IMR-90 (cell line): ENCODE measurements at regions not wholly inside any gene's neighbourhood (a gene's known extent, or its start where the extent isn't known, plus 50 kb on each side); places are given as distances from the start of the nearest gene placed in this dataset.

ENCODE experiments used
- ATAC-seq: fragments of 200-7000 bp; cut with Tn5 transposase; 2 replicates; pipeline ENCODE4 v1.9.1; 2020; ENCODE audit warnings: low read depth, mild to moderate bottlenecking, moderate library complexity
- BruUV-seq: library from RNA; stranded (reverse); fragments of 400-500 nt; replicated peaks from 2 replicates; lab custom pipeline; 2021; lab: Mats Ljungman, UMichigan
- CTCF ChIA-PET: fragments of 300-600 bp; formaldehyde crosslinking; extraction: SDS; loops from one replicate; lab custom pipeline; 2021; ENCODE audit warnings: antibody characterized with exemption; lab: Yijun Ruan, JAX
- POLR2A ChIA-PET: fragments of 300-600 bp; sonication (Branson Sonifier 250); formaldehyde crosslinking; loops from one replicate; lab custom pipeline; 2022; ENCODE audit warnings: antibody characterized with exemption; ENCODE audit not compliant: unreplicated experiment; lab: Charles Lee
- DNase-seq: peaks from one replicate; pipeline ENCODE4 v3.0.0; 2013
- H2AFZ ChIP-seq: replicated peaks from 2 replicates; pipeline ENCODE3; 2013; ENCODE audit warnings: low read length, mild to moderate bottlenecking; ENCODE audit not compliant: poor library complexity
- H2AK5ac ChIP-seq: 2 replicates; pipeline ENCODE4 v1.6.1; 2013; ENCODE audit warnings: low read depth, low read length, inconsistent platforms
- H2AK9ac ChIP-seq: replicated peaks from 2 replicates; pipeline ENCODE3; 2013; ENCODE audit warnings: mild to moderate bottlenecking, low read depth, low read length, moderate library complexity; ENCODE audit not compliant: poor library complexity
- H2BK120ac ChIP-seq: 2 replicates; pipeline ENCODE4 v1.6.1; 2013; ENCODE audit warnings: low read depth, low read length, inconsistent platforms
- H2BK15ac ChIP-seq: 3 replicates; pipeline ENCODE4 v1.6.1; 2013; ENCODE audit warnings: low read depth, low read length, inconsistent platforms
- H2BK20ac ChIP-seq: 2 replicates; pipeline ENCODE4 v1.6.1; 2013; ENCODE audit warnings: low read depth, mild to moderate bottlenecking, inconsistent platforms, low read length, moderate library complexity
- H2BK5ac ChIP-seq: 2 replicates; pipeline ENCODE4 v1.6.1; 2013; ENCODE audit warnings: mild to moderate bottlenecking, low read depth, low read length, inconsistent platforms; ENCODE audit not compliant: poor library complexity, severe bottlenecking
- H3K14ac ChIP-seq: replicated peaks from 2 replicates; pipeline ENCODE4 v1.6.1; 2013; ENCODE audit warnings: low read depth, low read length, inconsistent platforms
- H3K18ac ChIP-seq: 2 replicates; pipeline ENCODE4 v1.6.1; 2013; ENCODE audit warnings: low read depth, low read length, control low read depth
- H3K23ac ChIP-seq: 2 replicates; pipeline ENCODE4 v1.6.1; 2013; ENCODE audit warnings: low read depth, low read length, inconsistent platforms
- H3K27ac ChIP-seq: 2 replicates; pipeline ENCODE4 v1.5.1; 2013; ENCODE audit warnings: mild to moderate bottlenecking, control low read depth, low read length; ENCODE audit not compliant: insufficient read depth
- H3K27me3 ChIP-seq: 2 replicates; pipeline ENCODE4 v1.6.1; 2013; ENCODE audit warnings: low read length; ENCODE audit not compliant: control insufficient read depth, insufficient read depth
- H3K36me3 ChIP-seq: 2 replicates; pipeline ENCODE4 v1.6.1; 2013; ENCODE audit warnings: low read length, mixed read lengths; ENCODE audit not compliant: control insufficient read depth, insufficient read depth
- H3K4ac ChIP-seq: 2 replicates; pipeline ENCODE4 v1.6.1; 2013; ENCODE audit warnings: low read depth, low read length, inconsistent platforms
- H3K4me1 ChIP-seq: 2 replicates; pipeline ENCODE4 v1.6.1; 2013; ENCODE audit warnings: low read length, mixed read lengths; ENCODE audit not compliant: control insufficient read depth, insufficient read depth
- H3K4me2 ChIP-seq: 2 replicates; pipeline ENCODE4 v1.6.1; 2013; ENCODE audit warnings: low read depth, mild to moderate bottlenecking, control low read depth, low read length, moderate library complexity
- H3K4me3 ChIP-seq: 2 replicates; pipeline ENCODE4 v1.5.1; 2013; ENCODE audit warnings: low read depth, mild to moderate bottlenecking, control low read depth, low read length, moderate library complexity; ENCODE audit not compliant: insufficient read depth
- H3K56ac ChIP-seq: 2 replicates; pipeline ENCODE4 v1.6.1; 2013; ENCODE audit warnings: low read length, inconsistent platforms; ENCODE audit not compliant: insufficient read depth; ENCODE audit errors: extremely low read depth
- H3K79me1 ChIP-seq, 2 experiments: 2 replicates each; pipeline ENCODE4 v1.6.1; 2013; ENCODE audit warnings: low read length in 2 of 2, inconsistent platforms in 1 of 2, low read depth in 1 of 2
- H3K9ac ChIP-seq: 2 replicates; pipeline ENCODE4 v1.6.1; 2013; ENCODE audit warnings: low read depth, low read length, control low read depth
- H3K9me1 ChIP-seq: 2 replicates; pipeline ENCODE4 v1.6.1; 2013; ENCODE audit warnings: low read length, inconsistent platforms; ENCODE audit not compliant: insufficient read depth
- H3K9me3 ChIP-seq: 2 replicates; pipeline ENCODE4 v1.6.1; 2013; ENCODE audit warnings: low read length; ENCODE audit not compliant: control insufficient read depth, insufficient read depth
- H4K20me1 ChIP-seq: 2 replicates; pipeline ENCODE4 v1.6.1; 2013; ENCODE audit warnings: low read length, inconsistent platforms; ENCODE audit not compliant: insufficient read depth
- H4K5ac ChIP-seq: 2 replicates; pipeline ENCODE4 v1.6.1; 2013; ENCODE audit warnings: mild to moderate bottlenecking, low read depth, low read length, control low read depth
- H4K8ac ChIP-seq, 2 experiments: 2 replicates each; pipeline ENCODE4 v1.6.1; 2013; ENCODE audit warnings: low read depth in 2 of 2, low read length in 2 of 2, control low read depth in 1 of 2, inconsistent platforms in 1 of 2
- H4K91ac ChIP-seq: 2 replicates; pipeline ENCODE4 v1.6.1; 2013; ENCODE audit warnings: low read depth, low read length, inconsistent platforms; ENCODE audit not compliant: insufficient read depth
- BHLHE40 ChIP-seq: fragments of 150-350 bp; IDR thresholded peaks from 2 replicates; pipeline ENCODE4 v1.6.1; 2016; ENCODE audit warnings: mild to moderate bottlenecking, low read depth, low read length
- CHD1 ChIP-seq: IDR thresholded peaks from 2 replicates; pipeline ENCODE4 v1.6.1; 2012; ENCODE audit warnings: low read depth, low read length, improper control_type of control experiment
- ELK1 ChIP-seq: fragments of 150-350 bp; IDR thresholded peaks from 2 replicates; pipeline ENCODE4 v1.6.1; 2016; ENCODE audit warnings: low read depth, mild to moderate bottlenecking, low read length, moderate library complexity, borderline replicate concordance
- MXI1 ChIP-seq: IDR thresholded peaks from 2 replicates; pipeline ENCODE4 v1.6.1; 2012; ENCODE audit warnings: low read depth, mild to moderate bottlenecking, low read length, moderate library complexity, borderline replicate concordance
- RFX5 ChIP-seq: IDR thresholded peaks from 2 replicates; pipeline ENCODE4 v1.8.0; 2012; ENCODE audit warnings: low read depth, mild to moderate bottlenecking, low read length, moderate library complexity
- WGBS, 2 experiments: methylation state at CpG; one replicate each; pipeline versions ENCODE4 v1.1.5 to v1.1.7; 2013; ENCODE audit warnings: missing lambda C conversion rate in 2 of 2; ENCODE audit not compliant: insufficient read length in 1 of 2; ENCODE audit errors: extremely low coverage in 2 of 2; 5-methylcytosine and 5-hydroxymethylcytosine counted together
- dilution Hi-C: fragments of 300-500 bp; cut with HindIII; formaldehyde crosslinking; loops from one replicate; pipeline ENCODE4 v1.14.3; 2018; ENCODE audit warnings: low sequenced_read_pairs; ENCODE audit not compliant: unreplicated experiment
- in situ Hi-C: fragments of 300-500 bp; cut with MboI; formaldehyde crosslinking; loops from 3 replicates; pipeline ENCODE4 v1.14.3; 2019; ENCODE audit warnings: low sequenced_read_pairs, inconsistent platforms, mixed read lengths
- intact Hi-C: fragments of 100-400 bp; cut with micrococcal nuclease; formaldehyde crosslinking; loops from 2 replicates; pipeline ENCODE4 v1.10.0; 2022

GRCh38 chr3:69684309-69684961, 54.8 kb upstream of the MITF start:
- no peaks in the 10 kb centered on the region for H4K20me1 ChIP-seq
- H3K27me3 ChIP-seq, result peaks cover 9% of the 10 kb centered on the region
- H2BK15ac ChIP-seq, result no peak overlapping the region
- in situ Hi-C loops, result no loop called here
- no peak overlapping the region for H3K4me3 ChIP-seq
- WGBS, 2 experiments, result no CpG with 5 or more reads among the region's 2 CpGs
- H3K9me1 ChIP-seq, result 0 out of 2 replicates have a peak, but pooled peaks cover 4% of the 10 kb centered on the region
- H2AK9ac ChIP-seq, result no peak overlapping the region
- H3K4ac ChIP-seq, result no peak overlapping the region
- H2AK5ac ChIP-seq, result no peak overlapping the region
- no peak overlapping the region for H4K8ac ChIP-seq
- H3K9ac ChIP-seq, result no peak overlapping the region
- H3K36me3 ChIP-seq, result no peaks in the 10 kb centered on the region
- H2BK5ac ChIP-seq, result no peak overlapping the region
- H3K23ac ChIP-seq, result no peak overlapping the region
- CTCF ChIA-PET, result no interaction called here
- DNase-seq (no peak), ATAC-seq (no peak)
- POLR2A ChIA-PET, result no interaction called here
- TF ChIP-seq CHD1 (no peak), BHLHE40 (no peak), RFX5 (no peak), ELK1 (no peak), MXI1 (no peak)
- no peak overlapping the region for H2BK120ac ChIP-seq
- no peak overlapping the region for H3K14ac ChIP-seq
- intact Hi-C loops, result no loop called here
- no TSS peak for BruUV-seq
- no peak overlapping the region for H3K18ac ChIP-seq
- dilution Hi-C loops, result loop anchor here (25.0 kb wide), 1 partner anchor 253 kb away; no protein-coding TSS in a partner anchor
- H4K5ac ChIP-seq, result no peak overlapping the region
- H4K91ac ChIP-seq, result no peak overlapping the region
- H3K56ac ChIP-seq, result no peak overlapping the region
- no peaks in the 10 kb centered on the region for H3K9me3 ChIP-seq
- no peak overlapping the region for H2AFZ ChIP-seq
- H3K4me1 ChIP-seq, result peaks cover 9% of the 10 kb centered on the region
- no peak overlapping the region for H2BK20ac ChIP-seq
- H3K4me2 ChIP-seq, result no peak overlapping the region
- no peaks in the 10 kb centered on the region for H3K79me1 ChIP-seq
- no peak overlapping the region for H3K27ac ChIP-seq
